ENCODE measurements at regions not wholly inside any gene's neighbourhood (a gene's known extent, or its start where the extent isn't known, plus 50 kb on each side); places are given as distances from the start of the nearest gene placed in this dataset.

- TF ChIP-seq CTCF (IDR thresholded peaks at IDR 0.05) (no peak), POLR2A (IDR thresholded peaks at IDR 0.05) (no peak)
Measured at GRCh38 chr17:33560165-33560564, 267.1 kb upstream of the ASIC2 start.

All from heart left ventricle (tissue), 13 donors.